A673 (cell line): ENCODE measurements at regions not wholly inside any gene's neighbourhood (a gene's known extent, or its start where the extent isn't known, plus 50 kb on each side); places are given as distances from the start of the nearest gene placed in this dataset.

ENCODE experiments used
- BruUV-seq: library from RNA; stranded (reverse); fragments of 400-500 nt; replicated peaks from 2 replicates; lab custom pipeline; 2021; lab: Mats Ljungman, UMichigan
- CTCF ChIA-PET: fragments of 300-600 bp; sonication (Branson Sonifier 250); formaldehyde crosslinking; loops from one replicate; lab custom pipeline; 2022; ENCODE audit warnings: antibody characterized with exemption; lab: Charles Lee
- POLR2A ChIA-PET: fragments of 300-600 bp; sonication (Branson Sonifier 250); formaldehyde crosslinking; loops from one replicate; lab custom pipeline; 2022; ENCODE audit warnings: antibody characterized with exemption; ENCODE audit not compliant: low non-redundant PET; lab: Charles Lee
- DNase-seq: peaks from one replicate; pipeline ENCODE4 v3.0.0-alpha.2; 2015; ENCODE audit warnings: low spot score
- H3K27ac ChIP-seq: fragments of 200-600 bp; sonication (generic); 2 replicates; pipeline ENCODE4 v1.5.1; 2016; ENCODE audit warnings: mixed run types, low read depth, mild to moderate bottlenecking, mixed read lengths, antibody characterized with exemption, low read length; ENCODE audit not compliant: poor library complexity, severe bottlenecking
- H3K27me3 ChIP-seq: fragments of 200-600 bp; sonication (generic); replicated peaks from 2 replicates; pipeline ENCODE4 v1.6.1; 2017; ENCODE audit warnings: mixed run types, low read depth, mild to moderate bottlenecking, mixed read lengths, antibody characterized with exemption, low read length; ENCODE audit not compliant: insufficient read depth, poor library complexity
- H3K36me3 ChIP-seq: fragments of 200-600 bp; sonication (generic); 2 replicates; pipeline ENCODE4 v1.6.1; 2016; ENCODE audit warnings: mixed run types, mild to moderate bottlenecking, mixed read lengths, antibody characterized with exemption, low read length; ENCODE audit not compliant: insufficient read depth, poor library complexity, severe bottlenecking
- H3K4me1 ChIP-seq: fragments of 200-600 bp; sonication (generic); 2 replicates; pipeline ENCODE4 v1.6.1; 2017; ENCODE audit warnings: mixed run types, mild to moderate bottlenecking, mixed read lengths, antibody characterized with exemption, low read length; ENCODE audit not compliant: insufficient read depth, poor library complexity, severe bottlenecking
- H3K4me3 ChIP-seq: fragments of 200-600 bp; sonication (generic); 2 replicates; pipeline ENCODE4 v1.5.1; 2016; ENCODE audit warnings: low read depth, mixed run types, mild to moderate bottlenecking, mixed read lengths, low read length; ENCODE audit not compliant: poor library complexity, severe bottlenecking
- H3K9me3 ChIP-seq: fragments of 200-600 bp; sonication (generic); 2 replicates; pipeline ENCODE4 v1.6.1; 2016; ENCODE audit warnings: mixed run types, low read depth, mild to moderate bottlenecking, mixed read lengths, antibody characterized with exemption, low read length; ENCODE audit not compliant: poor library complexity, severe bottlenecking
- CTCF ChIP-seq: fragments of 300-800, 200-600 bp; sonication (generic); conservative IDR thresholded peaks from 2 replicates; pipeline ENCODE4 v1.5.1; 2017; ENCODE audit warnings: low read depth, mild to moderate bottlenecking, antibody characterized with exemption, low read length, moderate library complexity, mixed read lengths
- EZH2 ChIP-seq: fragments of 200-600 bp; sonication (generic); IDR thresholded peaks from 2 replicates; pipeline ENCODE4 v1.6.1; 2017; ENCODE audit warnings: borderline replicate concordance, low read depth, mild to moderate bottlenecking, mixed read lengths, antibody characterized with exemption, low read length; ENCODE audit not compliant: poor library complexity, severe bottlenecking
- intact Hi-C: fragments of 100-400 bp; cut with micrococcal nuclease; formaldehyde crosslinking; loops from one replicate; pipeline ENCODE4 v1.10.0; 2022; ENCODE audit not compliant: unreplicated experiment

- Histone ChIP-seq H3K36me3 (no peaks in the 10 kb centered on the region), H3K4me1 (peaks cover 13% of the 10 kb centered on the region), H3K4me3 (no peak overlapping the region), H3K27me3 (no peaks in the 10 kb centered on the region), H3K9me3 (no peaks in the 10 kb centered on the region), H3K27ac (no peak overlapping the region)
- intact Hi-C loops, result no loop called here
- ChIA-PET CTCF (no interaction called here), POLR2A (no interaction called here)
- DNase-seq, result peak; percentile 15
- no TSS peak for BruUV-seq
- TF ChIP-seq EZH2 (no peak), CTCF (0 out of 2 replicates have a peak, but pooled peaks have one; percentile 40)
Measured at GRCh38 chr2:221264318-221264717, 307.8 kb downstream of the EPHA4 start.

- POLR2A ChIA-PET, result no interaction called here
Measured at GRCh38 chr2:221267773-221268425, 304.2 kb downstream of the EPHA4 start.

GRCh38 chr2:221268631-221269030 lies 303.5 kb downstream of the EPHA4 start:
- no peaks in the 10 kb centered on the region for H3K9me3 ChIP-seq
- TF ChIP-seq CTCF (no peak), EZH2 (no peak)
- H3K4me3 ChIP-seq, result no peak overlapping the region
- H3K4me1 ChIP-seq, result peaks cover 13% of the 10 kb centered on the region
- no TSS peak for BruUV-seq
- H3K27me3 ChIP-seq, result no peaks in the 10 kb centered on the region
- no peak overlapping the region for H3K27ac ChIP-seq
- no peaks in the 10 kb centered on the region for H3K36me3 ChIP-seq
- no peak for DNase-seq
- intact Hi-C loops, result no loop called here
- ChIA-PET POLR2A (no interaction called here), CTCF (no interaction called here)

More at GRCh38 chr2:221267773-221268425, 304.2 kb downstream of the EPHA4 start:
- Histone ChIP-seq H3K4me3 (no peak overlapping the region), H3K27me3 (no peaks in the 10 kb centered on the region), H3K9me3 (no peaks in the 10 kb centered on the region), H3K36me3 (no peaks in the 10 kb centered on the region), H3K27ac (no peak overlapping the region), H3K4me1 (peaks cover 13% of the 10 kb centered on the region)
- no peak for TF ChIP-seq EZH2
- peak; percentile 62 for DNase-seq
- BruUV-seq, result no TSS peak
- CTCF ChIA-PET, result no interaction called here
- intact Hi-C loops, result no loop called here

GRCh38 chr2:221270806-221271205 lies 301.3 kb downstream of the EPHA4 start:
- Histone ChIP-seq H3K36me3 (no peaks in the 10 kb centered on the region), H3K4me3 (no peak overlapping the region), H3K4me1 (peaks cover 14% of the 10 kb centered on the region), H3K27me3 (no peaks in the 10 kb centered on the region), H3K9me3 (no peaks in the 10 kb centered on the region), H3K27ac (no peak overlapping the region)
- no peak for DNase-seq
- CTCF ChIA-PET, result no interaction called here
- BruUV-seq, result no TSS peak
- POLR2A ChIA-PET, result no interaction called here
- TF ChIP-seq CTCF (no peak), EZH2 (no peak)
- intact Hi-C loops, result no loop called here
